Endothelial cell of umbilical vein (primary cell): ENCODE measurements at regions not wholly inside any gene's neighbourhood (a gene's known extent, or its start where the extent isn't known, plus 50 kb on each side); places are given as distances from the start of the nearest gene placed in this dataset.

Experiments used
- BruUV-seq: library from RNA; stranded (reverse); fragments of 400-500 nt; replicated peaks from 2 replicates; lab custom pipeline; 2021; lab: Mats Ljungman, UMichigan
- CTCF ChIA-PET: fragments of 300-600, 350-600 bp; sonication (Branson Sonifier 250); formaldehyde crosslinking; loops from one replicate; lab custom pipeline; 2021; ENCODE audit warnings: antibody characterized with exemption, inconsistent platforms; lab: Charles Lee
- POLR2A ChIA-PET: fragments of 300-600, 350-600 bp; sonication (Branson Sonifier 250); formaldehyde crosslinking; loops from one replicate; lab custom pipeline; 2021; ENCODE audit warnings: antibody characterized with exemption, inconsistent platforms; lab: Charles Lee
- DNase-seq: peaks from one replicate; pipeline ENCODE4 v3.0.0-alpha.2; 2011; ENCODE audit warnings: low read depth, low spot score
- FAIRE-seq: peaks from 2 replicates; lab custom pipeline; 2011; peaks lifted over from hg19 to GRCh38; lab: Jason Lieb, UNC
- H2AFZ ChIP-seq: 2 replicates; pipeline ENCODE4 v1.6.0; 2012; ENCODE audit warnings: low read depth, low read length, control low read depth, inconsistent platforms
- H3K27ac ChIP-seq: 2 replicates; pipeline ENCODE4 v1.5.1; 2011; ENCODE audit warnings: low read depth, mild to moderate bottlenecking, control low read depth, low read length, moderate library complexity; ENCODE audit not compliant: insufficient read depth
- H3K27me3 ChIP-seq, 2 experiments: 2 replicates each; pipeline versions ENCODE4 v1.6.0 to v1.6.1; 2011; ENCODE audit warnings: low read length in 2 of 2, mixed read lengths in 1 of 2; ENCODE audit not compliant: control insufficient read depth in 2 of 2, insufficient read depth in 2 of 2
- H3K36me3 ChIP-seq, 2 experiments: 2 replicates in 1 of 2; 3 replicates in 1 of 2; pipeline ENCODE4 v1.5.1; 2011; ENCODE audit warnings: low read length in 2 of 2, mild to moderate bottlenecking in 1 of 2, moderate library complexity in 1 of 2; ENCODE audit not compliant: control insufficient read depth in 2 of 2, insufficient read depth in 2 of 2; ENCODE audit errors: extremely low read depth in 1 of 2
- H3K4me1 ChIP-seq: 3 replicates; pipeline ENCODE4 v1.5.1; 2011; ENCODE audit warnings: mild to moderate bottlenecking, low read length; ENCODE audit not compliant: control insufficient read depth, insufficient read depth; ENCODE audit errors: extremely low read depth
- H3K4me2 ChIP-seq: 2 replicates; pipeline ENCODE4 v1.6.1; 2011; ENCODE audit warnings: low read length, control low read depth, mixed read lengths; ENCODE audit not compliant: insufficient read depth
- H3K4me3 ChIP-seq, 3 experiments: fragments of 200-600 bp in 1 of 3; sonication (generic), shearing (Covaris generic) in 1 of 3; replicated peaks in 1 of 3; 2 replicates each; pipeline ENCODE4 v1.5.1; 2011 to 2016; ENCODE audit warnings: control low read depth in 3 of 3, low read length in 3 of 3, mild to moderate bottlenecking in 2 of 3, inconsistent platforms in 1 of 3, low read depth in 1 of 3, moderate library complexity in 1 of 3; ENCODE audit not compliant: insufficient read depth in 1 of 3
- H3K79me2 ChIP-seq: 2 replicates; pipeline ENCODE4 v1.6.0; 2012; ENCODE audit warnings: low read length, inconsistent platforms; ENCODE audit not compliant: control insufficient read depth, insufficient read depth
- H3K9ac ChIP-seq: replicated peaks from 2 replicates; pipeline ENCODE3; 2011; ENCODE audit warnings: low read length, control low read depth; ENCODE audit not compliant: insufficient read depth; ENCODE audit errors: extremely low read depth
- H3K9me1 ChIP-seq: replicated peaks from 3 replicates; pipeline ENCODE4 v1.6.0; 2011; ENCODE audit warnings: mild to moderate bottlenecking, low read length; ENCODE audit not compliant: control insufficient read depth, insufficient read depth; ENCODE audit errors: extremely low read depth
- H3K9me3 ChIP-seq: replicated peaks from 2 replicates; pipeline ENCODE4 v1.5.1; 2012; ENCODE audit warnings: low read length, inconsistent platforms; ENCODE audit not compliant: control insufficient read depth, insufficient read depth
- H4K20me1 ChIP-seq: replicated peaks from 2 replicates; pipeline ENCODE3; 2011; ENCODE audit warnings: mild to moderate bottlenecking, low read length; ENCODE audit not compliant: control insufficient read depth, insufficient read depth; ENCODE audit errors: extremely low read depth
- CTCF ChIP-seq, 2 donors: IDR thresholded peaks; 1 replicate in 1 of 2; 2 replicates in 1 of 2; pipeline ENCODE4 v1.5.1; 2011; ENCODE audit warnings: low read length in 2 of 2, mild to moderate bottlenecking in 2 of 2, moderate library complexity in 2 of 2, control low read depth in 1 of 2, inconsistent platforms in 1 of 2, low read depth in 1 of 2; ENCODE audit not compliant: insufficient read depth in 1 of 2; ENCODE audit errors: extremely low read depth in 1 of 2
- EZH2 ChIP-seq: IDR thresholded peaks from 2 replicates; pipeline ENCODE4 v1.6.1; 2012; ENCODE audit warnings: borderline replicate concordance, low read depth, mild to moderate bottlenecking, moderate library complexity, low read length, inconsistent platforms; ENCODE audit not compliant: severe bottlenecking
- FOS ChIP-seq: IDR thresholded peaks from 2 replicates; pipeline ENCODE4 v1.6.1; 2011; ENCODE audit warnings: mild to moderate bottlenecking, low read length, moderate library complexity, borderline replicate concordance; ENCODE audit not compliant: insufficient read depth
- GATA2 ChIP-seq: IDR thresholded peaks from 2 replicates; pipeline ENCODE4 v1.7.0; 2011; ENCODE audit warnings: low read depth, mild to moderate bottlenecking, moderate library complexity, mixed read lengths, low read length; ENCODE audit not compliant: insufficient read length, insufficient read depth
- JUN ChIP-seq: IDR thresholded peaks from 2 replicates; pipeline ENCODE4 v1.6.1; 2011; ENCODE audit warnings: borderline replicate concordance, low read depth; ENCODE audit not compliant: insufficient read length, insufficient read depth
- MAX ChIP-seq: IDR thresholded peaks from 2 replicates; pipeline ENCODE4 v1.6.1; 2011; ENCODE audit not compliant: insufficient read depth, insufficient read length
- MYC ChIP-seq: IDR thresholded peaks from one replicate; pipeline ENCODE4 v1.6.1; 2011; ENCODE audit warnings: mild to moderate bottlenecking, low read depth, low read length
- POLR2A ChIP-seq: IDR thresholded peaks from 2 replicates; pipeline ENCODE4 v1.6.1; 2012; ENCODE audit warnings: low read depth, mild to moderate bottlenecking, control low read depth, low read length
- POLR2AphosphoS5 ChIP-seq: IDR thresholded peaks from 2 replicates; pipeline ENCODE4 v1.6.1; 2012; ENCODE audit warnings: low read depth, mild to moderate bottlenecking, control low read depth, low read length, moderate library complexity; ENCODE audit not compliant: insufficient read depth
- dilution Hi-C: fragments of 300-500 bp; cut with MboI; formaldehyde crosslinking; loops from one replicate; pipeline ENCODE4 v1.15.0; 2019; ENCODE audit warnings: low sequenced_read_pairs; ENCODE audit not compliant: extremely low pct_ligation_motif_present
- intact Hi-C: fragments of 100-400 bp; cut with micrococcal nuclease; formaldehyde crosslinking; loops from one replicate; pipeline ENCODE4 v1.10.0; 2022

GRCh38 chr4:54813674-54814073 is 155.9 kb downstream of the KIT start:
- dilution Hi-C loops (no loop called here), intact Hi-C loops (no loop called here)
- Histone ChIP-seq H3K27me3 (no peaks in the 10 kb centered on the region), H3K4me2 (no peak overlapping the region), H3K4me1 (no peaks in the 10 kb centered on the region), H3K27ac (no peak overlapping the region), H3K9me3 (no peaks in the 10 kb centered on the region), H3K4me3 (no peak overlapping the region), H3K36me3 (no peaks in the 10 kb centered on the region), H4K20me1 (no peaks in the 10 kb centered on the region), H3K79me2 (no peaks in the 10 kb centered on the region), H3K9me1 (no peaks in the 10 kb centered on the region), H2AFZ (no peak overlapping the region), H3K9ac (no peak overlapping the region)
- FAIRE-seq (no peak), DNase-seq (no peak)
- ChIA-PET POLR2A (no interaction called here), CTCF (no interaction called here)
- TF ChIP-seq FOS (no peak), GATA2 (no peak), JUN (no peak), EZH2 (no peak), POLR2AphosphoS5 (no peak), MAX (no peak), MYC (no peak), CTCF (IDR thresholded peaks at IDR 0.05; ENCODE audit: extremely low read depth in 1 of 2, insufficient read depth in 1 of 2, low read depth in 1 of 2, low read length in 2 of 2) (no peak), POLR2A (no peak)
- BruUV-seq, result no TSS peak
